Smooth muscle cell (in vitro differentiated cells): ENCODE measurements at regions not wholly inside any gene's neighbourhood (a gene's known extent, or its start where the extent isn't known, plus 50 kb on each side); places are given as distances from the start of the nearest gene placed in this dataset.
A peak's percentile ranks its signal among the peaks of the same experiment; 100 is the strongest.

Experiments
- DNase-seq: peaks from one replicate; lab custom pipeline; 2025; ENCODE audit not compliant: unreplicated experiment; lab: John Stamatoyannopoulos, UW
- H2AFZ ChIP-seq: fragments of 200-600 bp; sonication (generic); 2 replicates; pipeline ENCODE4 v1.6.0; 2016; ENCODE audit warnings: antibody characterized with exemption, low read depth, mild to moderate bottlenecking
- H3F3A ChIP-seq: fragments of 200-600 bp; sonication (generic); 2 replicates; pipeline ENCODE4 v1.6.0; 2017; ENCODE audit warnings: antibody characterized with exemption, low read depth
- H3K27ac ChIP-seq: fragments of 200-600 bp; sonication (generic); 2 replicates; pipeline ENCODE4 v1.5.1; 2016; ENCODE audit warnings: low read depth, mild to moderate bottlenecking
- H3K27me3 ChIP-seq: fragments of 200-600 bp; sonication (generic); 2 replicates; pipeline ENCODE4 v1.6.1; 2016; ENCODE audit warnings: low read depth, mild to moderate bottlenecking
- H3K36me3 ChIP-seq: fragments of 200-600 bp; sonication (generic); 2 replicates; pipeline ENCODE4 v1.5.1; 2016; ENCODE audit warnings: low read depth
- H3K4me1 ChIP-seq: fragments of 200-600 bp; sonication (generic); 2 replicates; pipeline ENCODE4 v1.5.1; 2016; ENCODE audit warnings: low read depth
- H3K4me2 ChIP-seq: fragments of 200-600 bp; sonication (generic); 2 replicates; pipeline ENCODE4 v1.6.0; 2016; ENCODE audit warnings: mild to moderate bottlenecking
- H3K4me3 ChIP-seq: fragments of 200-600 bp; sonication (generic); 2 replicates; pipeline ENCODE4 v1.5.1; 2016; ENCODE audit warnings: mild to moderate bottlenecking
- H3K79me2 ChIP-seq: fragments of 200-600 bp; sonication (generic); 2 replicates; pipeline ENCODE4 v1.6.0; 2016; ENCODE audit warnings: low read depth, mild to moderate bottlenecking
- H3K9ac ChIP-seq: fragments of 200-600 bp; sonication (generic); 2 replicates; pipeline ENCODE4 v1.6.0; 2016; ENCODE audit warnings: low read depth
- H3K9me3 ChIP-seq: fragments of 200-600 bp; sonication (generic); replicated peaks from 2 replicates; pipeline ENCODE4 v1.5.1; 2016; ENCODE audit warnings: low read depth
- H4K20me1 ChIP-seq: fragments of 200-600 bp; sonication (generic); 2 replicates; pipeline ENCODE4 v1.6.0; 2016; ENCODE audit warnings: low read depth
- WGBS: methylation state at CpG from one replicate; pipeline ENCODE4 v1.1.7; 2016; ENCODE audit warnings: low lambda C conversion rate; 5-methylcytosine and 5-hydroxymethylcytosine counted together
- TF ChIP-seq, protein P1 (sequence below): fragments of 200-600 bp; sonication (generic); IDR thresholded peaks from 2 replicates; pipeline ENCODE4 v1.5.1; 2017; ENCODE audit warnings: borderline replicate concordance, mild to moderate bottlenecking, antibody characterized with exemption; ENCODE audit not compliant: insufficient read depth, poor library complexity, severe bottlenecking

DNA sequence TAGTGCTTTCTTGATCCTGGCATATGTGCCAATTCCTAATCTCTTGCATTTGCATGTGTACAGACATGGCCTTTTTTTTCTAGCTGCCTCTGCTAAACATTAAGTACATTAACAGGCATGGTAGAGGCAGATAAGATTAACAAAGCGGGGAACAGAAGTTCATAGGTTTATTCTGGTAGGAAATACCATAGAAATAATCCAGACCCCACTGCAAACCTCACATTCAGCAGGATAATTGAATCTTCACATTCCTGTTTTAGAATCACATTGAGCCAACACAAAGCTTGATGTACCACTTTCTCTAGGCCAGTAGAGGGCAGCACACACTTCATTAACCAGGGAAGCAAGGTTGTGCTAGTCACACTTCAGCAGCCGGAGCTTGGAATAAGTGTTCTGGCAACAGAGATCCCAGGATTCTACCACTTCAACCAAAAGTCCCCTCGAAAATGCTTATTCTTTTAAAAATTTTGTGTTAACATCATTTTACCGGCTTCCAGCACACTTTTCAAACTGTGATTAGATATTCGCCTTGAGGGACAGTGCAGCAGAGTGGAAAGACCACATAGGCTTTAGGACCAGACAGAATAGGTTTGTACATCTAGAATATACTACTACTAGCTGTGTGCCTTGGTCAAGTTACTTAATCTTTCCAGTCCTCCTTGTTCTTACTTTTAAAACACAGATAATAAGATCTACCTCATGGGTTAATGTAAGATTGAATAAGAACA, 420.2 kb upstream of the CHST9 start:
- peak overlapping the region; percentile 63 for H3K27ac ChIP-seq
- H3F3A ChIP-seq = no peaks in the 10 kb centered on the region
- H3K9me3 ChIP-seq = no peaks in the 10 kb centered on the region
- no peaks in the 10 kb centered on the region for H3K79me2 ChIP-seq
- no peak overlapping the region for H3K4me3 ChIP-seq
- H3K4me2 ChIP-seq = peak overlapping the region; percentile 65
- peak overlapping the region; percentile 31 for H2AFZ ChIP-seq
- no peaks in the 10 kb centered on the region for H3K36me3 ChIP-seq
- H4K20me1 ChIP-seq = no peaks in the 10 kb centered on the region
- peaks cover 9% of the 10 kb centered on the region for H3K4me1 ChIP-seq
- H3K27me3 ChIP-seq = no peaks in the 10 kb centered on the region
- DNase-seq = peak; percentile 2
- TF ChIP-seq, protein P1, sequence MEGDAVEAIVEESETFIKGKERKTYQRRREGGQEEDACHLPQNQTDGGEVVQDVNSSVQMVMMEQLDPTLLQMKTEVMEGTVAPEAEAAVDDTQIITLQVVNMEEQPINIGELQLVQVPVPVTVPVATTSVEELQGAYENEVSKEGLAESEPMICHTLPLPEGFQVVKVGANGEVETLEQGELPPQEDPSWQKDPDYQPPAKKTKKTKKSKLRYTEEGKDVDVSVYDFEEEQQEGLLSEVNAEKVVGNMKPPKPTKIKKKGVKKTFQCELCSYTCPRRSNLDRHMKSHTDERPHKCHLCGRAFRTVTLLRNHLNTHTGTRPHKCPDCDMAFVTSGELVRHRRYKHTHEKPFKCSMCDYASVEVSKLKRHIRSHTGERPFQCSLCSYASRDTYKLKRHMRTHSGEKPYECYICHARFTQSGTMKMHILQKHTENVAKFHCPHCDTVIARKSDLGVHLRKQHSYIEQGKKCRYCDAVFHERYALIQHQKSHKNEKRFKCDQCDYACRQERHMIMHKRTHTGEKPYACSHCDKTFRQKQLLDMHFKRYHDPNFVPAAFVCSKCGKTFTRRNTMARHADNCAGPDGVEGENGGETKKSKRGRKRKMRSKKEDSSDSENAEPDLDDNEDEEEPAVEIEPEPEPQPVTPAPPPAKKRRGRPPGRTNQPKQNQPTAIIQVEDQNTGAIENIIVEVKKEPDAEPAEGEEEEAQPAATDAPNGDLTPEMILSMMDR = peak; percentile 86
- H3K9ac ChIP-seq = no peak overlapping the region
- WGBS = 22% methylated on average over 5 of the region's 5 CpGs

DNA sequence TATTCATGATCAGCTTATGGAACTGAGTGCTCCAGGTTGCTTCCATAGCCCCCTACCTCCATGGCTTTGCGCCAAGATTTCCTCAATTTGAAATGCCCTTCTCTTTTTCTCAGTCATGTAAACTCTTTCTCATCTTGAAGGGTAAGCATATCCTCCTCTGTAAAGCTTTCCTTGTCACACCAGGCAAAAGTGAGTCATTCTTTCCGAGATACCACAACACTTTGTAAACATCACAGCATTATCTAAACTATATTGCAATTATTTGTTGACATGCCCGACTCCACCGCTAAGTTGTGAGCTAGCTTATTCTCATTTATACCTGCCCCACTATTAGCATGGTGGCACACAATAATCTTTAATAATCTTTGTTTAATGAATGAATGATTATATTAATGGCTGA, 419.5 kb upstream of the CHST9 start:
- WGBS = 23% methylated on average over 4 of the region's 4 CpGs
- DNase-seq = no peak
- Histone ChIP-seq H3K4me2 (peak overlapping the region; percentile 65), H4K20me1 (no peaks in the 10 kb centered on the region), H2AFZ (no peak overlapping the region), H3K4me3 (no peak overlapping the region), H3F3A (no peaks in the 10 kb centered on the region), H3K4me1 (peaks cover 9% of the 10 kb centered on the region), H3K27ac (peak overlapping the region; percentile 63), H3K79me2 (no peaks in the 10 kb centered on the region), H3K9me3 (no peaks in the 10 kb centered on the region), H3K9ac (no peak overlapping the region), H3K27me3 (no peaks in the 10 kb centered on the region), H3K36me3 (no peaks in the 10 kb centered on the region)
- TF ChIP-seq, protein P1 = no peak

DNA sequence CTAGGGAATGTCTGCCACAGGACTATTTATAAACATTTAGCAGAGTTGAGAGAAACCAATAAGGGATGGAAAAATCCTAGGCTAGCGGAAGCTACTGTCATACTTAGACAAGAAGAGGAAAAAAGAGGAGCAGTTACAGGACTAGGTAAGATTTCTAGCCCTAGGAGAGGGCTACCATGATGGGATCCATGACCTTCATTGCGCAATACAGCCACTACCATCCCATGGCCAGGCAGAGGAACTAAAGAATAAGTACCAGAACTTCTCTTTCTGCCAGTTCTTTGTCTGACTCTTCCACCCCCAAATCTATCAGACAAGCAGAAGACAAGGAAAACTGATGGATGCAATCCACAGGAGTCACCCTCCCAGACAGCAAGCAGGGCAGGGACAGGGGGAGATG, 417.0 kb upstream of the CHST9 start:
- Histone ChIP-seq H3K27ac (no peak overlapping the region), H3K36me3 (no peaks in the 10 kb centered on the region), H3F3A (no peaks in the 10 kb centered on the region), H3K9ac (no peak overlapping the region), H3K4me1 (peaks cover 9% of the 10 kb centered on the region), H3K4me2 (no peak overlapping the region), H2AFZ (no peak overlapping the region), H4K20me1 (no peaks in the 10 kb centered on the region), H3K79me2 (no peaks in the 10 kb centered on the region), H3K27me3 (no peaks in the 10 kb centered on the region), H3K4me3 (no peak overlapping the region), H3K9me3 (no peaks in the 10 kb centered on the region)
- no peak for DNase-seq
- 90% methylated on average over 2 of the region's 2 CpGs for WGBS
- TF ChIP-seq, protein P1 = no peak

DNA sequence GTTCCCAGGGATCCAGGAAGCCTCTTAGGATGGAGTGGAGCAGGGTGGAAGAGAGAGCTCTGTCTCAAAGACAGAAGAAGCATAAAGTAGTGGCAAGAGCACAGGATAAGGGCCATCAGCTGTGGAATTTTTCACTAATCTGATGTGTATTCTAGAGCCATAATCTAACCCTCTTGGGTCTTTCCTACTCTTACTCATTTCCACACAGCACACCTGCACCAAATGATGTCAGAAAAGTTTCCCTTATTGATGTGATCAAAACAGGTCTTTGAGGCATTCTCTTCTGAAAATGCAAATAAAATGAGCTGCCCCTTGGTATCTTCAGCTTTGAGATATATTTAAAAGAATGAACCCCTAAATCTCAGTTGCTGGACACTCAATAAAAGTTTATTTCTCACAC, 415.1 kb upstream of the CHST9 start:
- Histone ChIP-seq H3K4me1 (peaks cover 9% of the 10 kb centered on the region), H3K4me3 (no peak overlapping the region), H3K27me3 (no peaks in the 10 kb centered on the region), H4K20me1 (no peaks in the 10 kb centered on the region), H3K79me2 (no peaks in the 10 kb centered on the region), H3K9ac (no peak overlapping the region), H3K27ac (no peak overlapping the region), H3K9me3 (no peaks in the 10 kb centered on the region), H3F3A (no peaks in the 10 kb centered on the region), H3K36me3 (no peaks in the 10 kb centered on the region), H3K4me2 (no peak overlapping the region), H2AFZ (no peak overlapping the region)
- TF ChIP-seq, protein P1 = no peak
- no peak for DNase-seq
